Activated effector memory CD4-positive, alpha-beta T cell treated with anti-CD3 and anti-CD28 coated beads, Interleukin-2, amount 50 U/mL, for 16 hours (primary cell): ENCODE measurements at regions not wholly inside any gene's neighbourhood (a gene's known extent, or its start where the extent isn't known, plus 50 kb on each side); places are given as distances from the start of the nearest gene placed in this dataset.
"Not testable (repeated sequence)": the region's sequence is repeated elsewhere in the genome, so short reads cannot be mapped to it uniquely, and the experiment has no call there.

Experiments used
- DNase-seq: peaks from one replicate; pipeline ENCODE4 v3.0.0-alpha.2; 2020

DNA sequence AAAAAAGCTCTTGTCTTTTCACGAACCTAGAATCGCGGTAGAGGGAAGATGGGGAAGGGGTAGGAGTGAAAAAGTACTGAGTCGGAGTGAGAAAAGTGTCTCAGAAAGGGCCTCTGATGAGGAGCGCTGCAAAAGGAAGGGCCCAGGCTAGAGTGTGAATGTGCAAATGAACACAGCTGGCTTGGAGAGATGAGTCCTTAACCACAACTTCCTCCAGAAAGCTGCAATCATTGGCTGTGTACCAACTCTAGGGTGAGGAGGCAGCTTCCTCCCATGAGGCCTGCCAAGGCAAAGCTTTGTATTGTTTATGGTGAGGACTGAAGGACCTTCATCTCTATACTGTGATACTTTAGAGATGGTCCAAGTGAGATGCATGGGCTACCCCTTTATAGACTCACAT is 566.9 kb upstream of the ANO5 start:
- DNase-seq, result no peak

DNA sequence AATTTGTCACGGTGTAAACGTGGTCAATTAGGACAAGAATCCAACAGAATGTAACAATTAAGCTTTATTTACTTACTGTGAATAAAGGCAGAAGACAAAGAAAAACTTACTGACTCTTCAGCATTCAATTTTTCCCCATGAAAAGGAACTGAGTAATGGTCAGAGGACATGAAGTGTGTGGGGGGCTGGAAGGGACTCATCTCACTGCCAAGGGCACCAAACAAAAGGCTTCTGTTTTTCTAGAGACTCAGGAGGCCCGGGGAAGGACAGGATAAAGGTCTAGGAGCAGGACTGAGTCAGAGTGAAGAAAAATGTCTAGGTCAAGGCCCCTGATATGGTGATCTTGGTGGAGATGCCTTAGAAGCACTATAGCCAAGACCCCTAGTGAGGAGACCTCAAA is 564.2 kb upstream of the ANO5 start:
- no peak for DNase-seq

DNA sequence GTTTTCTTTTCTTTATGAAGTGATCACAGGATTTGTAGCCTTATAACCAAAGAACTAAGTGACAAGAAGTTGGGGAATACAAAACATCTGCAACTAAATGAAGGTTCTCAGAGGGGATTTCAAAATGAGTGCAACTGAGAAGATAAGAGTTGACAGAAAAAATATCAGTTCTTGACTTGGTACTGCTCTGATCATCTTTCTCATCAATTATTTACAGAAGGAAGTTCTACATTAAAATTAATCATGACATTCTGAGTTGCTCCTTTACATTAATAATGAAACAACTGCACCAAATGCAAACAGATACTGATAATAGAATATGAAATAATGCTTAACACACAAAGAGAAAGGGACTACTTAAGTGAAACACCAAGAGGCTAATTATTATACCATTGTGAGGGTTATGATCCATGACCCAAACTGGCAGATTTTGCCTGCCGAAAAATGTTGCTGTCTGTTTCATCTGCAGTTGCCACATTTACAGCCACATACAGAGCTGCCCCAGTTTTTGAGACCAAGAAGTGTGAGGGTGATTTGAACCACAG is 561.9 kb upstream of the ANO5 start:
- no peak for DNase-seq

DNA sequence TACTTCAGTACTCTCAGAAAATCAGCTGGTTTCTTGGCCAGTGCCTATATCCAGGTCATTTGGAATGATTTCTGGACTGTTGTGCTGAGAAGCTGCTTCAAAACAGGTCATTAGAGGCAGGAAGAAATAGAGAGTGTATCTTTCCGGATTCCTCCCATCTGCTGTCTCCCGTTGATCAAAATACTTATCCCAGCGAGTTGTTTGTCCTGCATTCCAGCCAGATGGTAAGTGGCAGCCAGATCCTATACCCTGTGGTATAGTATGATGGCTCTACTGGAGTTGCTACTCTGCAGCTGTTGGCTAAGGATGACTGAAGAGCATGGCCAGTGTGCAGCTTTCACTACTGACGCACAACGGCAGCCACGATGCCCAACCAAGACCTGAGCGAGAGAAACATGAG is 560.9 kb upstream of the ANO5 start:
- DNase-seq, result no peak

DNA sequence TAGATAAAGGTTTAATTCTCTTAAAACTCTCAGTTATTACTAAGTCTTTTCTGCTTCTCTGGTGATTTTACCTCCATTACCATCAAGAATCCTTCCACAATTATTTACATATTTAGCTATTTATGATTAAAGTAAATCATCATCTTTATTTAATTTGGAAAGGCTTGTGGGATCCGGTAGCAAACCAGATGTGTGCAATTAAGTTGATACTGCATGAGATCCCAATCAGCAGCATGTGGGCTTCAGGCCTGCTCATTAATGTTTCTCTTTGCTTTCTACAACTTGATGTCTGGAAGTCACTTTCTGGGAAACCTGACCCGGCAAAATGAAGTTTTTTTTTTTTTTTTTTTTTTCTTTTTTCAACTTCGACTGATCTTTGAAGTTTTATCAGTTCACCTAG is 558.4 kb upstream of the ANO5 start:
- DNase-seq, result no peak

DNA sequence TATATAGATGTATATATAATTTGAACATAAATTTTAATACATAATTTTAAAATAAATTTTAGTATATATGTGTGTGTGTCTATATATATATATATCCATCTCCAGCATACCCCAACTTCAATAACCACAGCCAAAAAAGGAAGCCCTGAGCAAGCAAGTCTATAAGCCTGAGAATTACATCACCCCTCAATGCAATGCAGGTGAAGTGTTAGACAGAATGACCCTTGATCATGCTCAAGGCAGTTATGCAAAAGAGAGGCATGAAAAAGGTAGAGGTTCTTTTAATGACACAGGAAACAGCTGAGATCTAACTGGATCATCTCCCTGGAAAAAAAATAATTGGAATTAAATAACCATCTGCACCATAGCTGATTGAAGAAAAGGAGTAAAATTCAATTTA is 557.9 kb upstream of the ANO5 start:
- no peak for DNase-seq

DNA sequence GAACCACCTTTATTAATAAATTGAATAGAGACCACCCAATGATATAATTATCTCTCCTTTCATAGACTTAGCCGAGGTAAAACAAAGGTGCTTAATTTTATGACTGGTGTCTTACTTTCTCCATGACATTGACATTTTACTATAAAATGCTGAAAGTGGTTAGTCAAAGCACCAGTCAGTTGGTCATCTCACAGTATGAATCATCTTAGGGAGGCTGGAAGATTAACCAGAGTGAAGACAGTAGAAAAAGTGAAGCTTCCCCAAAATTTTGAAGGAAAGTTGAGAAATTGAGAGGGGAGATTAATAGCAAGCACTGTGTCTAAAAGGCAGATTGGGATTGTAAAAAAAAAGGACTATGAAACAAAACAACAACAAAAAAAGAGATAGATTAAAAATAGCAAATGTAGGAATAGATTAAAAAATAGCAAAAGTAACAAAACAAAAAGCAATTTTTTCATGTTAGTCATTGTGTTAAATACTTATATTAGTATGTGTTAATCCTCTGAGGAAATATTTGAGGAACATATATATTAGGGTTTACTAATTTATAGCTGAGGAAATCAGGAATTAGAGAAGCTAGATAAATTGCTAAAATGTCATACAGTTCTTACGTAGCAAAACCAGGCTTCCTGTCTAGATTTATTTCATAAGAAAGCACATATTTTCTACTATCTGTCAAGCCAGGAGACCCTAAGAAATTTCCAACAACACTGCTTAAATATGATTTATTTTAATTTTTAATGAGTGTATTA is 557.3 kb upstream of the ANO5 start:
- no peak for DNase-seq

DNA sequence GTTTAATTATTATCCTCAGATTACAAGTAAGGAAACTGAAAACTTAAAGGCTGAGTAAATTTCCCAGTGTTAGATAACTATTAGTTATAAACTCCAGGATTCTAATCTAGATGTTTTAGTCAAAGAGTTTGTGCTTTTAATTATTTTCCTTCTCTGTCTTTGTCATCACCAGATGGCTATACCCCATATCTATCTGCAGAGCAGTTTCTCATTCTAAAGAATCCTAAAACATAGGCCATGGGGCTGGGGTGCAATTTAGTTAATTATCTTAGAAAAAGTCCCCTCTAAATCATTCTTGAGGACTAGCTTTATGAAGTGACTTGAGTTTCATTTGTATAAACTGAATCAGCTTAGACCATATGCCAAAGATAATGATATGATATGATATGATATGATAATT is 556.3 kb upstream of the ANO5 start:
- no peak for DNase-seq

DNA sequence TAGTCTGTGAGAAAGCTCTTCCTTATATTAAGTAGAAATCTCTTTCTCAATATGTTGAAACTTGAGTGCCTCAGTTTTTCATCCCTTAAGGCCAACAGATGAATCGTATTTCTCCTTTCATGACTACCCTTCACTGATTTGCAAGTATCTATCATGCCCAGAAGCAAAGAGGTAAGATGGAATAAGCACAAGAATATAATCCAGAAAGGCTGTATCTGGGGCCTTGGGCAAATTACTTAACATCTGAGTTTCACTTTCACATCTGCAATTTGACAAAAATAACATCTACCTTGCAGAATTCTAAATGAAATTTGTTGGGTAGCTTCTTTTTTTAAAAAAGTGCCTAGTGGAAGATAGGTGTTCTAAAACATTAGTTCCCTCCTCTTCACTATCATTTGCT is 552.4 kb upstream of the ANO5 start:
- no peak for DNase-seq

DNA sequence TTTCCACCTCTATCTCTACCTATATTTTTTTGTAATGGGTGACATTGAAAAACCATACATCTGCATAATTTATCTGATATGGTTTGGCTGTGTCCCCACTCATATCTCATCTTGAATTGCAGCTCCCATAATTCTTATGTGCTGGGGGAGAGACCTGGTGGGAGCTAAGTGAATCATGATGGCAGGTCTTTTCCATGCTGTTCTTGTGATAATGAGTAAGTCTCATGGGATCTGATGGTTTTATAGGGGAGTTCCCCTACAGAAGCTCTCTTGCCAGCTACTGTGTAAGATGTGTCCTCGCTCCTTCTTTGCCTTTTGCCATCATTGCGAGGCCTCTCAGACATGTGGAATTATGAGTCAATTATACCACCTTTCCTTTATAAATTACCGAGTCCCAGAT is 551.0 kb upstream of the ANO5 start:
- no peak for DNase-seq

DNA sequence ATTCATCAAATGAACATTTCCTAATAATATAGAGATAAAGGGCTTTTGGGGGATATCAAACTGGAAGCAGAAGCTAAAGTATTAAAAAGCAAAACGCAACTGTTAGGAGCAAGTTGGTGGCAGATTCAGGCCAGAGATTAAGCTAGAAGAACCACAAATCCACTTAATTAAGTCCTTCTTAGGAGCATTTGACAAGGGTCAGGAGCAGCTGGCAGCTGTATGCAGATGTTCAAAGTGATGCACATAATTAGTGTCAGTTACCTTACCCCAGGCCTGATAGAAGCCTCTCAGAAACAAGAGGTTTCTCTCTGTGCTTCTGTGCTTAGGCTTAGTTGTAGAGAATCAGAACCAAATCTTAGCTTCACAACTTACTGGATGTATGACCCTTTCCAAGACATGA is 546.5 kb upstream of the ANO5 start:
- DNase-seq, result no peak

DNA sequence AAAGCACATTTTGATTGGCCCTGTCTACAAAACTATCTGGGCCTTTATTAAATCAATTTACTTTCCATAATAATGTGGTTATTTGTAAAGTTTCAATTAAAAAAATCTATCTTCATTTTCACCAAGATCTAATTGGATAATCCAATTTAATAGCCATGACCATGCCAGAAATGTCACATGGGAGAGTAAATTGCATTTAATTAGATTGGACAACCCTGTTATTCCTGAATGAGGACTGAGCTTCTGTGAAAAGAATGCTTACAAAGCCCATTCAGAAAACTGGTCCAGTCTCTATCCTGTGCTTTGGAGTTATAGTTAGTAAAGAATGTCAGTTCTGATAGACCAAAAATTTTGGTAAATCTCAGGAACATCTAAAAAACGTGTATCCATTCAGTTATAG is 541.9 kb upstream of the ANO5 start:
- DNase-seq, result no peak

DNA sequence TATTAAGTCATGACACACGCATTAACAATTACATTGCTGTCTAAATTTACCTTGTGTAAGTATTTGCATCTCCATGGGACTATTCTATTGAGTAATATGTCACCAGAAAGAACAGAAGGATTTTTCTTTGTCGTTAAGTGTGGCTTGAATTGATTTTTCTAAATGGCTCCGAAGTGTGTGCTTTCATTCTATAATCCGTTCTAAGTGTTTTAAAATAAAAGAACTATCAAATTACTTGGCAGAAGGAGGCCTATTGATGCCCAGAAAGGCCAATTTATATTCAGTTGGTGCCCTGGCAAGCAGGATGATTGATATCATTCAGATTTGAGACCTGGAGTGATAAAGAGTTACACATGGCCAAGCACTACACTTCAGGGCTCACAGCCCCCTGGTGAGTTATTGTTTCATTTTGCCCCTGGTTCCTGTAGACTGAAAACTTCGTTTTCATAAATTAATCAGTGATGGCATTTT is 538.9 kb upstream of the ANO5 start:
- no peak for DNase-seq

DNA sequence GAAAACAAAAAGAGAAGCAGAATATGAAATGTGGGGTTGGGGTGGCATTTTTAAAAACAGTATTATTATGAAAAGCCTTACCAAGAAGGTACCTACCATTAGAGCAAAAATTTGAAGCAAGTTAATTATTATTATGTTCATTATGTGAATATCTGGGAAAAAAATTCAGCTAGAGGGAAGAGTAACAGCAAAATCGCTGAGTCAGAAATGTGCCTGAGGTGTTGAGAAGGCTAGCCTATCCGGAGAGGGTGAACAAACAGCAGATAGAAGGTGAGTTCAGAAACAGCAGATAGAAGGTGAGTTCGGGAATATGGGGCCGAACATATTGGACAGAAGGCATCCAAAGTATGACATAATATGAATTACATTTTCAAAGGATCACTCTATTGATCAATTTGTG is 536.8 kb upstream of the ANO5 start:
- no peak for DNase-seq

DNA sequence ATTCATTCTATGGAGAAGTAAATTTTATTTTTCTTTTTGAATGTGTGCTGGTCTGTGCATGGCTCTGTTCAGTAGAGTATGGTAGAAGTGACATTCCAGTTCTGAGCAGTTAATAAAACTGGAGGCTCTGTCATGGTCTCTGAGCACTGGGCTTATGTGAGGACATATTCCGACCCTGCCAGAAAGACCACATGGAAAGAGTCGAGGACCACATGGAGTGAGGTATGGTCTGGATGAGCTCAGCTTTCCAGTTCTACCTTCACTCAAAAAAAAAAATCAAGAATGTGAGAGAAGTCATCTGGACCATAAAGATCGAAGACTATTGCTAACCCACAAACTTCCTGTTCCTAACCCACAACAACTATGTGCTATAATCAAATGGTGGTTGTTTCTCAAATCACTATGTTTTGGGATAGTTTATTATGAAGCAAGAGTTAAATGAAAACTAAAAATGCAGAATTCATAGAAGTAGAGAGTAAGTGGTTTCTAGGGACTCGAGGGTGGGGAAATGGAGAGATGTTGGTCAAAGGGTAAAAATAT is 534.2 kb upstream of the ANO5 start:
- DNase-seq, result no peak

DNA sequence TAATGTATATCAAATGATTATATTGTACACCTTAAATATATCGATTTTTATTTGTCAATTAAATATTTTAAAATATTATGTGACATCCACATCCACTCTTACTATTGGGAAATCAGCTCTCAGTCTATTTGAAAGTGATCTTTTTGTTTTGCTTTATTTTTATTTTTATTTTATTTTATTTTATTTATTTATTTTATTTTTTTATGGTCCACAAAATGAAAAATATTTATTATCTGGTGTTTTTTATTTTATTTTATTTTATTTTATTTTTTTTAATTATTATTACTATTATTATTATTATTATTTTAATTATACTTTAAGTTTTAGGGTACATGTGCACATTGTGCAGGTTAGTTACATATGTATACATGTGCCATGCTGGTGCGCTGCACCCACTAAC is 533.5 kb upstream of the ANO5 start:
- not testable (repeated sequence) for DNase-seq

DNA sequence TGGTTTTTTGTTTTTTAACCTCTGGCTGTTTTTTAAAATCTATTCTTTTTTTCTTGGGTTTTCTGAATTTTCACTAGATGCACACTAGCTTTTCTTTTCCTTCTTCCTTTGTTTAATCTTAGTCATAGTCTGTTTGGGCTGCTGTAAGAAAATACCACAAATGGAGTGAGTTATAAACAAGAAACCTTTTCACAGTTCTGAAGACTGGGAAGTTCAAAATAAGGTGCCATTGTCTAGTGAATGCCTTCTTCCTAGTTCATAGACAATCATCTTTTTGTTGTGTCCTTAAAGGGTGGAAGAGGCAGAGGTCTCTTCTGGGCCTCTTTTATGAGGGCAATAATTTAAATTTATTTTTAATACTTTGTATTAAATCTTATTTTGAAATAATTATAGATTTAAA is 532.9 kb upstream of the ANO5 start:
- DNase-seq, result no peak

DNA sequence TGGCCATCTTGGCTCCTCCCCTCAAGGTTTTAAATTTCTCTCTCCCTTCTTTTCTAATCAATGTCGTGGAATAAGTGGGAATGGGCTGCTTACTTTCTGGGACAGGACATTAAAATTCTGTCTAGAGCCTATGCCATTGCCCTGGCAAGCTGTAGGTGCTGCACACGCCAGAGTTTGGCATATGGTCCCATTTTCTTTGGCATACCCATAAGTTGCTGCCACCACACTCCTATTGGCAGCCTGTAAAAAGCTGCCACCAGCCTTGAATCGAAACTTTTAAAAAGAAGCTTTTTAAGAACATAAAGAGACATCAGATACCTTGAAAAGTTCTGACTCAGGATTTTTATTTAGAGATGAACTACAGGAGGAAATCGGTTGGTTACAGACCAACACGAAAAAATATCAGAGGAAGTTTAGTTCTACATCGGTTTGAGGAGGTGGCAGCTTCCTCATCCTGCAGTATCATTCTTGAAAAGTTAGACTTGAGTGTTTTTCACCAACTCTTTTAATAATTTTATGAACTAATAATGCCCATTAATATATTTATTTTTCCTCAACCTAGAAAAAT is 517.8 kb upstream of the ANO5 start:
- DNase-seq, result no peak

DNA sequence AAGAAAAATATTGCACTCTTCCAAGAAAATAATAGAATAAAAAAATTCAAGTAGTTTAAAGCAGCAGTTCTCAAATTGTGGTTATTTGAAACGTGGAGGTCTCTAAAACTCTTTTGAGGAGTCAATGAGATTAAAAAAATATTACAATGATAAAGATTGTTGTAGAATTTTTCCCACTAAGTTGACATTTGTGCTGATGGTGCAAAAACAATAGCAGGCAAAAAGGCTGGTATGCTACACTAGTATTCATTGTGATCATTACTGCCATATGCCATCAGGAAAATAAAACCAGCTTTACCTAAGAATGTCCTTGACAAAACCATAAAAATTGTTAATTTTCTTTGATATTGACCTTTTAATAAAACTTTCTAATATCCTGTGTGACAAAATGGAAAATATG is 505.2 kb upstream of the ANO5 start:
- DNase-seq, result no peak

DNA sequence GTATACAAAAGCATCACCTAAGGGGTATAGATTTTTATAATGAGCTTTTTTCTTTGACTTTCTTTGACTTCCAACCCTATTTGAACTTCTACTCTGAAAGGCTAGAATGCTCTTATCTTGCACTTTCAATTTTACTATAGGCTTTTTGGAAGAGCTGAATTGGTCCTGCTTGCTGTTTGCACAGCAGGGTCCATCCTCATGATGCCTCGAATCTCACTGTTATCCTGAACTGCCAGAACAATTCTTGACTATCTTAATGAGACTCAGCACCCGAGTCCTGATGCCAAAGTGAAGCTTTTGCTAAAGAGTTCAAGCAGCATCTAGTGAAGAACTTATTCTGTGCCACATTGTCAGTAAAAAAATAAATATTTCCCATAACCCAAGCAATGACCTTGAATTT is 488.3 kb upstream of the ANO5 start:
- DNase-seq, result no peak

DNA sequence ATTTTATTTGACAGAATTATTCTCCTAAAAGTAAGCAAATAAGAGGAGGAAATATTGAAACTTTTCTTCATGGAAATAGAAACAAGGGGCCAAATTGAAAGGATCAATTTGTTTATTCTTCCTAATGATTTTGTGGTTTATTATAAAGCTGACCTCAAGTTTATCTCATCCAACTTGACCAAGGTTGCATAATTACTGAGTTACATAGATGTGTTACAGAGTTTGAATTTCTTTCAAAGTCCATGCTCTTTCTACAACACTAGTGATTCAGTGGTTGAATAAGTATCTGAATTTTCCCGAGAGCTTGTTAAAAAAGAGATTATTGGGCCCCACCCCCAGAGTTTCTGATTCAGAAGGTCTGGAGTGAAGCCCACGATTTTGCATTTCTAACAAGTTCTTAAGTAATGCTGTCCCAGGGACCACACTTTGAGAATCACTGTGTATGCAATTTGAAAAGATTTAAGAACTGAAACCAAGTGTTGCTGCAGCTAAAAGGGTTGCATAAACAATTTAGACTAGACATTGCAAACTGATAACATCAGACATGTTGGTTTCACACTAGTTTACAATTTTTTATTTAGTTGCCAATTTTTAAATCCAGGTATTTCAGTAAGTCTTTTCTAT is 485.7 kb upstream of the ANO5 start:
- no peak for DNase-seq

DNA sequence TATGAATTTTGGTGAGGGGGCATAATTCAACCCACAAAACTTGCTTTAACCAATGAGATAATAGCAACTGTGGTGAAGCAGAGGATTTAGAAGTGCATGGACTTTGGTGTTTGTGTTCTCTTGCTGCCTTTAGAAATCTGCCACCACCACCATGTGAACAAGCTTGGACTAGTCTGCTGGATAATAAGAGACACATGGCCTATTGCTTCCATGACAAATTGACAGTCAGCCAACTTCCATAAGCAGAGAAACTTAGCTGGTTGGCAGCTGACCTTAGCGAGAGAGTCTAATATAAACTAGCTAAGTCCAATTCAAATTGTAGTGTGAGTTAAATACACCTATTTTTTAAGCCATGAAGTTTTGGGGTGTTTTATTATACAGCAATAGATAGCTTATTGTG is 482.1 kb upstream of the ANO5 start:
- no peak for DNase-seq

DNA sequence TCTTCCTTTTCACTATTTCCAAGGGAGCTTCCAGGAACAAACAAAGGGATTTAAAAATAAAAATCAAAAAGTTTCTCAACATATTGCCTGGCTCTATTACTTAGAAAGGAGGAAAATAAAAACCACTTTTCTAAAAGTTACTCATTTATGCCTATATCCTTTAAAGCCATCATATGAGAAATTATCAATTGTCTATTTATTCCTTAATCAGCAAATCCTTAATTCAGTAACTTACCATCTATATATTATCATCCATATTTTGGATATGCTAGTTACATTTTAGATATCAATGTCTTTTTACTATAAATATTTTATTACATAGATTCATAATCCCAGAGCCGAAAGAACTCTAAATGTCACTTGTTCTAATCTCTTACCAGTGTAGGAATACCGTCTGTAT is 481.5 kb upstream of the ANO5 start:
- DNase-seq, result no peak

DNA sequence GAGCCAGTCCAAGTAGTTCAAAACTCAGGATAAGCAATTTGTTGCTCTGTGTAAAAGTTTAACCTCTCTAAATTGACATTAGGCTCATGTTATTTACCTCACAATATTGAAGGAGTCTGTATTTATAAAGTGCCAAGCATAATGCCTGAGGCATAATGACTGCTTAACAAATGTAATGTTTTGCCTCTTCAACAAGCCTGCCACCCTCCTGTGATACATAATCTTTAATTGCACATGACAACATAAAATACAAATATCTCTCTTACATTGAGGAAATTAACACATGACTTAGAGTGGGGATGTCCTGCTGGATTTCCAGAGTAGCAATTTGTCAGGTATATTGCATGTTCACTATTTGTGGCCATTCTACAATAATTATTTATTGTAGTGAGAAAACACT is 469.2 kb upstream of the ANO5 start:
- DNase-seq, result no peak
